ENCODE measurements at regions not wholly inside any gene's neighbourhood (a gene's known extent, or its start where the extent isn't known, plus 50 kb on each side); places are given as distances from the start of the nearest gene placed in this dataset.

DNA sequence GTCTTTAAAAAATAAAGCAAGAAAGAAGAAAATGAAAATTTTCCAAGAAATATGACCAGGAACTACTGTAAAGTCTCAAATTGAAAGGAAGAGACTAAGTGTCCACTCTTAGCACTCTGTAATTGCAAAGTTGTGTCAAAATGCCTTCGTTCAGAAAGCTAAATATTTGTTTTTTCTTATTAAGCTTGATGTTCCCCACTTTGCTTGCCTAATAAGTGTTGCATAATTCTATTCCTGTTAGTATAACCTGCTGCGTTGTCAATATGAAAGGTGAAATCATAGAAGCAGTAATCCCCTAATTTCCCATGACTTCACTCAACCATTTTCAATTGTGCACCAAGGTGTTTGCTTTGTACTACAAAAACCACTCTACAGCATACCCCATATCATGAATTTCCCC lies 442.9 kb upstream of the CTSO start:
- ATAC-seq (ENCODE audit: low read depth) (no peak), DNase-seq (no peak)
- H4K20me1 ChIP-seq (ENCODE audit: control insufficient read depth, insufficient read depth, low read length, poor library complexity, severe bottlenecking): no peaks in the 10 kb centered on the region
- no peaks in the 10 kb centered on the region for H3K79me2 ChIP-seq (ENCODE audit: control insufficient read depth, insufficient read depth, low read length)
- no peak overlapping the region for H3K9ac ChIP-seq (ENCODE audit: low read length)
- Mint-ChIP-seq H3K9me3 (ENCODE audit: insufficient read depth) (no peaks in the 10 kb centered on the region), H3K27ac (no peak overlapping the region), H3K27me3 (no peaks in the 10 kb centered on the region), H3K4me3 (no peak overlapping the region), H3K4me1 (no peaks in the 10 kb centered on the region)
- H3K4me1 ChIP-seq (ENCODE audit: control insufficient read depth in 2 of 2, insufficient read depth in 2 of 2, low read length in 2 of 2): no peaks in the 10 kb centered on the region
- TF ChIP-seq, protein P1, sequence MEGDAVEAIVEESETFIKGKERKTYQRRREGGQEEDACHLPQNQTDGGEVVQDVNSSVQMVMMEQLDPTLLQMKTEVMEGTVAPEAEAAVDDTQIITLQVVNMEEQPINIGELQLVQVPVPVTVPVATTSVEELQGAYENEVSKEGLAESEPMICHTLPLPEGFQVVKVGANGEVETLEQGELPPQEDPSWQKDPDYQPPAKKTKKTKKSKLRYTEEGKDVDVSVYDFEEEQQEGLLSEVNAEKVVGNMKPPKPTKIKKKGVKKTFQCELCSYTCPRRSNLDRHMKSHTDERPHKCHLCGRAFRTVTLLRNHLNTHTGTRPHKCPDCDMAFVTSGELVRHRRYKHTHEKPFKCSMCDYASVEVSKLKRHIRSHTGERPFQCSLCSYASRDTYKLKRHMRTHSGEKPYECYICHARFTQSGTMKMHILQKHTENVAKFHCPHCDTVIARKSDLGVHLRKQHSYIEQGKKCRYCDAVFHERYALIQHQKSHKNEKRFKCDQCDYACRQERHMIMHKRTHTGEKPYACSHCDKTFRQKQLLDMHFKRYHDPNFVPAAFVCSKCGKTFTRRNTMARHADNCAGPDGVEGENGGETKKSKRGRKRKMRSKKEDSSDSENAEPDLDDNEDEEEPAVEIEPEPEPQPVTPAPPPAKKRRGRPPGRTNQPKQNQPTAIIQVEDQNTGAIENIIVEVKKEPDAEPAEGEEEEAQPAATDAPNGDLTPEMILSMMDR (IDR thresholded peaks at IDR 0.05): no peak
- TF ChIP-seq EZH2 (IDR thresholded peaks at IDR 0.05; ENCODE audit: borderline replicate concordance, insufficient read depth, low read depth, low read length, poor library complexity, severe bottlenecking): no peak
- H3K4me3 ChIP-seq (ENCODE audit: control extremely low read depth in 1 of 5, extremely low read depth in 1 of 5, insufficient read depth in 1 of 5, low read depth in 2 of 5, low read length in 4 of 5): no peak overlapping the region
- H3K36me3 ChIP-seq (replicated peaks in 1 of 2; ENCODE audit: control extremely low read depth in 1 of 2, control insufficient read depth in 1 of 2, extremely low read depth in 1 of 2, insufficient read depth in 2 of 2, low read length in 1 of 2): no peaks in the 10 kb centered on the region
- WGBS (ENCODE audit: insufficient coverage): no CpG with 5 or more reads among the region's 2 CpGs
- POLR2A ChIA-PET: no interaction called here
- intact Hi-C loops (cut with micrococcal nuclease): no loop called here
- no peak overlapping the region for H3K4me2 ChIP-seq (replicated peaks; ENCODE audit: low read depth, low read length, poor library complexity, severe bottlenecking)
- H3K27me3 ChIP-seq (replicated peaks in 1 of 4; ENCODE audit: control extremely low read depth in 1 of 4, control insufficient read depth in 3 of 4, insufficient read depth in 4 of 4, low read length in 3 of 4): no peaks in the 10 kb centered on the region
- H3K27ac ChIP-seq (ENCODE audit: low read length in 2 of 2): no peak overlapping the region
- no peak overlapping the region for H2AFZ ChIP-seq (ENCODE audit: insufficient read depth, low read depth, low read length, poor library complexity, severe bottlenecking)
- CTCF ChIA-PET: no interaction called here
- no peaks in the 10 kb centered on the region for H3K9me3 ChIP-seq (ENCODE audit: control extremely low read depth in 1 of 3, control insufficient read depth in 2 of 3, insufficient read depth in 1 of 3, low read length in 2 of 3)

DNA sequence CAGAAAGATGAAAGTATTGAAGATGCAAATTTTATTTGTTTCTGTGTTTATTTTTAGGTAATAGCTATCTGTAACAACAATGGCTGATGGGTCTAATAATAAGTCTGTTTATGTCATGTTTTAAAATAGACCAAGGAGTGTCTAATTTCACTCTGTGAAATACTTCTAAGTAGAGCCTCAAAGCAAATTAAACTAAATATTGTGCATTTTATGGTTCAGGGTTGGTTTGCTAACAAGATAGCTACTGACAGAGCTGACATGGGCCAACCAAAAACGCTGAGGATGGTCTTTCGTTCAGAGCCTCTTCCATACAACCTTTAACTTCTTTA lies 437.6 kb upstream of the CTSO start:
- DNase-seq: no peak
- Histone ChIP-seq H3K36me3 (replicated peaks in 1 of 2; ENCODE audit: control extremely low read depth in 1 of 2, control insufficient read depth in 1 of 2, extremely low read depth in 1 of 2, insufficient read depth in 2 of 2, low read length in 1 of 2) (no peaks in the 10 kb centered on the region), H3K27me3 (replicated peaks in 1 of 4; ENCODE audit: control extremely low read depth in 1 of 4, control insufficient read depth in 3 of 4, insufficient read depth in 4 of 4, low read length in 3 of 4) (no peaks in the 10 kb centered on the region), H3K9ac (ENCODE audit: low read length) (no peak overlapping the region), H3K4me2 (replicated peaks; ENCODE audit: low read depth, low read length, poor library complexity, severe bottlenecking) (no peak overlapping the region), H3K79me2 (ENCODE audit: control insufficient read depth, insufficient read depth, low read length) (no peaks in the 10 kb centered on the region), H3K27ac (ENCODE audit: low read length in 2 of 2) (no peak overlapping the region), H3K9me3 (ENCODE audit: control extremely low read depth in 1 of 3, control insufficient read depth in 2 of 3, insufficient read depth in 1 of 3, low read length in 2 of 3) (no peaks in the 10 kb centered on the region), H3K4me3 (ENCODE audit: control extremely low read depth in 1 of 5, extremely low read depth in 1 of 5, insufficient read depth in 1 of 5, low read depth in 2 of 5, low read length in 4 of 5) (no peak overlapping the region), H3K4me1 (ENCODE audit: control insufficient read depth in 2 of 2, insufficient read depth in 2 of 2, low read length in 2 of 2) (no peaks in the 10 kb centered on the region), H4K20me1 (ENCODE audit: control insufficient read depth, insufficient read depth, low read length, poor library complexity, severe bottlenecking) (no peaks in the 10 kb centered on the region), H2AFZ (ENCODE audit: insufficient read depth, low read depth, low read length, poor library complexity, severe bottlenecking) (no peak overlapping the region)
- ChIA-PET CTCF (no interaction called here), POLR2A (no interaction called here)
- TF ChIP-seq, protein P1 (IDR thresholded peaks at IDR 0.05): no peak
- TF ChIP-seq EZH2 (IDR thresholded peaks at IDR 0.05; ENCODE audit: borderline replicate concordance, insufficient read depth, low read depth, low read length, poor library complexity, severe bottlenecking): no peak
- intact Hi-C loops (cut with micrococcal nuclease): no loop called here
- Mint-ChIP-seq H3K27me3 (no peaks in the 10 kb centered on the region), H3K9me3 (ENCODE audit: insufficient read depth) (no peaks in the 10 kb centered on the region), H3K4me3 (no peak overlapping the region), H3K4me1 (no peaks in the 10 kb centered on the region), H3K27ac (no peak overlapping the region)
- no peak for ATAC-seq (ENCODE audit: low read depth)
- WGBS (ENCODE audit: insufficient coverage): no CpG with 5 or more reads among the region's 2 CpGs

Measured in B cell (primary cell).